Ovary (tissue), 7 donors: ENCODE measurements at regions not wholly inside any gene's neighbourhood (a gene's known extent, or its start where the extent isn't known, plus 50 kb on each side); places are given as distances from the start of the nearest gene placed in this dataset.

ENCODE experiments used
- DNase-seq, 5 donors: peaks; one replicate each; pipeline ENCODE4 v3.0.0-alpha.2; 2019 to 2020
- H3K27ac ChIP-seq, 2 donors: fragments of 200-600 bp; one replicate each; pipeline versions ENCODE4 v1.5.1 to v1.8.0; 2019 to 2022
- H3K27me3 ChIP-seq: fragments of 200-600 bp; one replicate; pipeline ENCODE4 v1.8.0; 2022
- H3K36me3 ChIP-seq: fragments of 200-600 bp; sonication (generic); one replicate; pipeline ENCODE4 v1.5.1; 2019
- H3K4me1 ChIP-seq: one replicate; pipeline ENCODE4 v1.8.1; 2013; ENCODE audit warnings: mild to moderate bottlenecking, moderate library complexity; ENCODE audit not compliant: insufficient read depth
- H3K4me3 ChIP-seq: fragments of 200-600 bp; sonication (generic); one replicate; pipeline ENCODE4 v1.5.1; 2017
- H3K9me3 ChIP-seq, 2 donors: fragments of 200-600 bp in 1 of 2; sonication (generic) in 1 of 2; one replicate each; pipeline versions ENCODE4 v1.5.1 to v1.8.1; 2013 to 2019; ENCODE audit warnings: mild to moderate bottlenecking in 1 of 2, moderate library complexity in 1 of 2
- EP300 ChIP-seq: sonication (generic); formaldehyde crosslinking; IDR thresholded peaks from one replicate; pipeline ENCODE4 v1.6.1; 2017; ENCODE audit warnings: antibody characterized with exemption
- POLR2A ChIP-seq: fragments of 450-650 bp; IDR thresholded peaks from one replicate; pipeline ENCODE4 v1.6.1; 2017; ENCODE audit warnings: antibody characterized with exemption, mild to moderate bottlenecking, moderate library complexity
- WGBS, 3 donors: extraction: QIAGEN DNeasy Blood & Tissue Kit in 1 of 3; methylation state at CpG; one replicate each; pipeline versions ENCODE4 v1.1.5 to v1.1.7; 2013 to 2017; 5-methylcytosine and 5-hydroxymethylcytosine counted together
- intact Hi-C, 4 donors: fragments of 100-400 bp; cut with DNase I; formaldehyde crosslinking; loops; one replicate each; pipeline versions ENCODE4 v1.11.0 to v1.15.1; 2022 to 2023
- TF ChIP-seq, protein P1 (sequence below), 3 donors: fragments of 450-650 bp in 2 of 3; fragments of 200-600 bp in 1 of 3; IDR thresholded peaks; one replicate each; pipeline versions ENCODE4 v1.5.1 to v1.8.0; 2016 to 2022; ENCODE audit warnings: antibody characterized with exemption in 3 of 3, mild to moderate bottlenecking in 1 of 3
- donor health status: DM: no; HTN: no; CAD: no; lungs with moderate emphysema.
- donor health status: DM: no; HTN: no; CAD: no.
- donor health status: Bipolar disorder and iron deficiency.
- donor health status: DM: no; HTN: no; CAD: no.
- donor health status: DM: yes; HTN: yes; CAD: no.

DNA sequence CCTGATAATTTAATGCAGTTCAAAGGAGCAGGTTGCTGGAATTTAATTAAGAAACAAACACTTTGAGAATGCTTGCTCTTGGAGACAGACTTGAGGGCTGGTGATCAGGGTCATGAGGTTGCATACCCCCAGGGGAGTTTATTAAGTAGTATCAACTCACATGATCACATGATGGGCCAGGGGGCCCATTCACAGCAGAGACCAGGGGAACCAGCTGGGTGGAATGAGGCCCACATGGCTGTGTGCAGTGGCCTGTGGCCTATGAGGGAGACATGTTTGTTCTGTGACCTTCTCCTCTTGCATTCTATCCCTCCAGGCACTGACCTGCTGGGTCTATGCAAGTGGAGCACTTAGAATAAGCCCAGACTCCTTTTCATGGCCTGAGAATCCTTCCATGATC is 266.6 kb upstream of the PWP1 start:
- Histone ChIP-seq H3K27me3 (no peaks in the 10 kb centered on the region), H3K36me3 (no peaks in the 10 kb centered on the region), H3K4me3 (no peak overlapping the region), H3K27ac (no peak overlapping the region), H3K4me1 (no peaks in the 10 kb centered on the region), H3K9me3 (no peaks in the 10 kb centered on the region)
- TF ChIP-seq POLR2A (no peak), EP300 (no peak)
- TF ChIP-seq, protein P1, sequence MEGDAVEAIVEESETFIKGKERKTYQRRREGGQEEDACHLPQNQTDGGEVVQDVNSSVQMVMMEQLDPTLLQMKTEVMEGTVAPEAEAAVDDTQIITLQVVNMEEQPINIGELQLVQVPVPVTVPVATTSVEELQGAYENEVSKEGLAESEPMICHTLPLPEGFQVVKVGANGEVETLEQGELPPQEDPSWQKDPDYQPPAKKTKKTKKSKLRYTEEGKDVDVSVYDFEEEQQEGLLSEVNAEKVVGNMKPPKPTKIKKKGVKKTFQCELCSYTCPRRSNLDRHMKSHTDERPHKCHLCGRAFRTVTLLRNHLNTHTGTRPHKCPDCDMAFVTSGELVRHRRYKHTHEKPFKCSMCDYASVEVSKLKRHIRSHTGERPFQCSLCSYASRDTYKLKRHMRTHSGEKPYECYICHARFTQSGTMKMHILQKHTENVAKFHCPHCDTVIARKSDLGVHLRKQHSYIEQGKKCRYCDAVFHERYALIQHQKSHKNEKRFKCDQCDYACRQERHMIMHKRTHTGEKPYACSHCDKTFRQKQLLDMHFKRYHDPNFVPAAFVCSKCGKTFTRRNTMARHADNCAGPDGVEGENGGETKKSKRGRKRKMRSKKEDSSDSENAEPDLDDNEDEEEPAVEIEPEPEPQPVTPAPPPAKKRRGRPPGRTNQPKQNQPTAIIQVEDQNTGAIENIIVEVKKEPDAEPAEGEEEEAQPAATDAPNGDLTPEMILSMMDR (IDR thresholded peaks at IDR 0.05), result no peak
- intact Hi-C loops, result no loop called here
- DNase-seq, result no peak

DNA sequence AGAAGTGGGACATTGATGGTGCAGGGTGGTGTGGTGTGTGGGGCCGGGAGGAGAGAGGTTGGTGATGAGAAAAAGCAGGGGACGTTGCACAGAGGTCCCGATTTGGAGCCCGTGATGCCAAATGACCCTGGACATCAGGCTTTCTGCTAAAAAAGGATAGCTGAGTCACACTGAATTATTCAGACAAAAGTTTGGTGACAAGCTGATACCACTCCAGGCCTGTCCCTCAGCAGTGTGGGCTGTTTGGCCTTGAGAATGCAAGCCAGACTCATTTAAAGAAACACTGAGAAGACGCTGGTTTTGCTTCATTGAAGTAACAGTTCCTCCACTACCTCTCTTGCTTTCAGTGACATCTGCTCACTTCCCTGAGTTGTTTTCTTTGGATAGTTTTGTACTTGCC is 262.1 kb upstream of the PWP1 start:
- DNase-seq, result no peak

DNA sequence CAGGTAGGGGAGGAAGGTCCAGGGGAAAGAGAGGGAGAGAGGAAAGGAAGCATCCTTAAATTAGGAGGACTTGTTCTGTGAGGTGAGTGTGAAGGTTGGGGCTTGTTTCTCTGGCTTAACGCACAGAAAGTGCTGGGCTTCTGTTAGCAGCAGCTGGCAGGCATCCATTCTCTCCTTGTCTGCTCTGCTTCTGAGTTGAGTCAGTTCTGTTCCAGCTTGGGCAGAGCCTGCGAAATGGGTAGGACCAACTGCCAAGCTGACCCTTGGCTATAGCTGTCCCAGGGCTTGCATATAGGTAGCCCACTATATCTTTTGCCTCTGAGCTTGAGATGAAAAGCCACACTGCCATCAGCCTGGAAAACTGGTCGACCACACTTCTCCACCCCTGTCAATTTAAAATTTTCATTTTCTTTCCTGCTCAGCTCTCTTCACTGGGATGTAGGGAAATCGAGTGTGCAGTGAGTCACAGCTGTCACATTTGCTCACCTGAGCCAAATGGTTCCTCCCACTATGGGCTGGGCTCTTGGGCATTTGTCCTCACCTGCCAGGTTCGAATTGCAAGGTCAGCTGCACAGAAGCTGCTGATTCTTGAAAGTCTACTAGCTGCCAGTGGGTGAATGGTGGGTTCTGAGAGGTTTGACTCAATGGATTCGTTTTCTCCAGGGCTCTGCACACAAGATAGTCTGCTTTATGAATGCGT is 256.4 kb upstream of the PWP1 start:
- H3K9me3 ChIP-seq, result no peaks in the 10 kb centered on the region
- H3K4me3 ChIP-seq, result no peak overlapping the region
- TF ChIP-seq POLR2A, result no peak
- TF ChIP-seq, protein P1 (IDR thresholded peaks at IDR 0.05), result no peak
- no peak for TF ChIP-seq EP300
- no peaks in the 10 kb centered on the region for H3K27me3 ChIP-seq
- no peaks in the 10 kb centered on the region for H3K4me1 ChIP-seq
- intact Hi-C loops, result no loop called here
- H3K27ac ChIP-seq, result no peak overlapping the region
- no peaks in the 10 kb centered on the region for H3K36me3 ChIP-seq
- no peak for DNase-seq
- 49 to 65% (median 60%) methylated on average over 7 of the region's 7 CpGs for WGBS, 3 donors

More for the DNA sequence above, 262.1 kb upstream of the PWP1 start:
- intact Hi-C loops, result no loop called here
- Histone ChIP-seq H3K36me3 (no peaks in the 10 kb centered on the region), H3K4me1 (no peaks in the 10 kb centered on the region), H3K27me3 (no peaks in the 10 kb centered on the region), H3K4me3 (no peak overlapping the region), H3K27ac (no peak overlapping the region), H3K9me3 (no peaks in the 10 kb centered on the region)
- TF ChIP-seq POLR2A, result no peak
- TF ChIP-seq, protein P1 (IDR thresholded peaks at IDR 0.05), result no peak
- no peak for TF ChIP-seq EP300
- 38 to 54% (median 53%) methylated on average over 5 of the region's 5 CpGs for WGBS, 3 donors

DNA sequence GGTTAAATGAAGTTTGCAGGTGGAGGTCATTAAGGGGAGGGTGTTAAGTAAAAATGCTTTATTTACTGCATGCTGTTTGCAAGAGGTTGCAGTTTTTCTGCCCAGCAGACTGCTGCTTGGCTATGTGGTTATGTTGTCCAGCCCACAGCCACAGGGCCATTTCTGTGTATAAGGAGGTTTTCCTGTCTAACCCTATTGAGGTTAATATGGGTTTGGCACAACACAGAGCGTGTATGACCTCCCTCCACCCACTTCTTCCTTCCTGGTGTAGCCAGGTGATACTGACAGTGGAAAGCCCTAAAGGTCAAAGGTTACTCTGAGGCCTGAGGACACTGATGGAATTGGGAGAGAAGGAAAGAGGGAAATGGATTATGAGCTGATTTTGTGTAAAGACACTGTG is 253.7 kb upstream of the PWP1 start:
- Histone ChIP-seq H3K27me3 (no peaks in the 10 kb centered on the region), H3K4me3 (no peak overlapping the region), H3K9me3 (no peaks in the 10 kb centered on the region), H3K27ac (no peak overlapping the region), H3K36me3 (no peaks in the 10 kb centered on the region), H3K4me1 (no peaks in the 10 kb centered on the region)
- no peak for DNase-seq
- intact Hi-C loops, result no loop called here
- WGBS, 3 donors, result 59 to 89% (median 83%) methylated on average over 1 of the region's 1 CpG
- TF ChIP-seq POLR2A, result no peak
- TF ChIP-seq, protein P1 (IDR thresholded peaks at IDR 0.05), result no peak
- TF ChIP-seq EP300, result no peak
